Thoracic aorta (tissue), 2 donors: ENCODE measurements at regions not wholly inside any gene's neighbourhood (a gene's known extent, or its start where the extent isn't known, plus 50 kb on each side); places are given as distances from the start of the nearest gene placed in this dataset.

Experiments
- ATAC-seq: fragments of 150-250 bp; one replicate; pipeline ENCODE4 v1.8.0; 2017; ENCODE audit warnings: low read depth; ENCODE audit not compliant: insufficient number of reproducible peaks, low FRiP score
- DNase-seq: peaks from one replicate; pipeline ENCODE4 v3.0.0-alpha.2; 2020; ENCODE audit warnings: low spot score
- H3K27ac ChIP-seq, 2 donors: fragments of 200-600 bp; sonication (generic); 1 replicate in 1 of 2; 2 replicates in 1 of 2; pipeline ENCODE4 v1.5.1; 2016; ENCODE audit warnings: mild to moderate bottlenecking in 2 of 2, moderate library complexity in 2 of 2
- H3K27me3 ChIP-seq: fragments of 200-600 bp; sonication (generic); replicated peaks from 2 replicates; pipeline ENCODE4 v1.6.0; 2016; ENCODE audit warnings: mild to moderate bottlenecking; ENCODE audit not compliant: insufficient read depth
- H3K36me3 ChIP-seq: fragments of 200-600 bp; sonication (generic); one replicate; pipeline ENCODE4 v1.5.1; 2016
- H3K4me1 ChIP-seq, 2 donors: fragments of 200-600 bp; sonication (generic); 1 replicate in 1 of 2; 2 replicates in 1 of 2; pipeline versions ENCODE4 v1.5.1 to v1.6.0; 2016; ENCODE audit warnings: low read depth in 2 of 2, mild to moderate bottlenecking in 1 of 2; ENCODE audit not compliant: control insufficient read depth in 1 of 2
- H3K4me3 ChIP-seq: fragments of 200-600 bp; sonication (generic); 2 replicates; pipeline ENCODE4 v1.5.1; 2016; ENCODE audit warnings: mild to moderate bottlenecking
- H3K9me3 ChIP-seq: fragments of 200-600 bp; sonication (generic); 2 replicates; pipeline ENCODE4 v1.5.1; 2016
- TF ChIP-seq, protein P1 (sequence below): fragments of 200-600 bp; sonication (generic); IDR thresholded peaks from one replicate; pipeline ENCODE4 v1.5.1; 2019; ENCODE audit warnings: antibody characterized with exemption

- Histone ChIP-seq H3K4me3 (no peak overlapping the region), H3K27me3 (no peaks in the 10 kb centered on the region), H3K9me3 (no peaks in the 10 kb centered on the region), H3K36me3 (no peaks in the 10 kb centered on the region), H3K4me1 (no peaks in the 10 kb centered on the region), H3K27ac (no peak overlapping the region)
- TF ChIP-seq, protein P1, sequence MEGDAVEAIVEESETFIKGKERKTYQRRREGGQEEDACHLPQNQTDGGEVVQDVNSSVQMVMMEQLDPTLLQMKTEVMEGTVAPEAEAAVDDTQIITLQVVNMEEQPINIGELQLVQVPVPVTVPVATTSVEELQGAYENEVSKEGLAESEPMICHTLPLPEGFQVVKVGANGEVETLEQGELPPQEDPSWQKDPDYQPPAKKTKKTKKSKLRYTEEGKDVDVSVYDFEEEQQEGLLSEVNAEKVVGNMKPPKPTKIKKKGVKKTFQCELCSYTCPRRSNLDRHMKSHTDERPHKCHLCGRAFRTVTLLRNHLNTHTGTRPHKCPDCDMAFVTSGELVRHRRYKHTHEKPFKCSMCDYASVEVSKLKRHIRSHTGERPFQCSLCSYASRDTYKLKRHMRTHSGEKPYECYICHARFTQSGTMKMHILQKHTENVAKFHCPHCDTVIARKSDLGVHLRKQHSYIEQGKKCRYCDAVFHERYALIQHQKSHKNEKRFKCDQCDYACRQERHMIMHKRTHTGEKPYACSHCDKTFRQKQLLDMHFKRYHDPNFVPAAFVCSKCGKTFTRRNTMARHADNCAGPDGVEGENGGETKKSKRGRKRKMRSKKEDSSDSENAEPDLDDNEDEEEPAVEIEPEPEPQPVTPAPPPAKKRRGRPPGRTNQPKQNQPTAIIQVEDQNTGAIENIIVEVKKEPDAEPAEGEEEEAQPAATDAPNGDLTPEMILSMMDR: no peak
- ATAC-seq (no peak), DNase-seq (no peak)
Observed at GRCh38 chr14:40487824-40488223, 1055.6 kb upstream of the FBXO33 start.

GRCh38 chr14:40485688-40486087 lies 1053.5 kb upstream of the FBXO33 start:
- no peaks in the 10 kb centered on the region for H3K27me3 ChIP-seq
- TF ChIP-seq, protein P1: no peak
- ATAC-seq (no peak), DNase-seq (no peak)
- no peak overlapping the region for H3K27ac ChIP-seq
- no peaks in the 10 kb centered on the region for H3K9me3 ChIP-seq
- no peaks in the 10 kb centered on the region for H3K4me1 ChIP-seq
- H3K4me3 ChIP-seq: no peak overlapping the region
- H3K36me3 ChIP-seq: no peaks in the 10 kb centered on the region

- no peak overlapping the region for H3K27ac ChIP-seq
- no peaks in the 10 kb centered on the region for H3K36me3 ChIP-seq
- H3K9me3 ChIP-seq: no peaks in the 10 kb centered on the region
- H3K4me1 ChIP-seq: no peaks in the 10 kb centered on the region
- TF ChIP-seq, protein P1: no peak
- no peaks in the 10 kb centered on the region for H3K27me3 ChIP-seq
- DNase-seq (no peak), ATAC-seq (no peak)
- H3K4me3 ChIP-seq: no peak overlapping the region
Observed at GRCh38 chr14:40476005-40476404, 1043.8 kb upstream of the FBXO33 start.

GRCh38 chr14:40467969-40468368 lies 1035.7 kb upstream of the FBXO33 start:
- no peaks in the 10 kb centered on the region for H3K27me3 ChIP-seq
- no peaks in the 10 kb centered on the region for H3K9me3 ChIP-seq
- TF ChIP-seq, protein P1: no peak
- H3K4me3 ChIP-seq: no peak overlapping the region
- H3K4me1 ChIP-seq: no peaks in the 10 kb centered on the region
- ATAC-seq: no peak
- no peak for DNase-seq
- H3K36me3 ChIP-seq: no peaks in the 10 kb centered on the region
- H3K27ac ChIP-seq: no peak overlapping the region

GRCh38 chr14:40464531-40464930 lies 1032.3 kb upstream of the FBXO33 start:
- H3K4me3 ChIP-seq: no peak overlapping the region
- H3K9me3 ChIP-seq: no peaks in the 10 kb centered on the region
- no peak for DNase-seq
- TF ChIP-seq, protein P1: no peak
- H3K27ac ChIP-seq: no peak overlapping the region
- no peaks in the 10 kb centered on the region for H3K36me3 ChIP-seq
- no peak for ATAC-seq
- no peaks in the 10 kb centered on the region for H3K4me1 ChIP-seq
- no peaks in the 10 kb centered on the region for H3K27me3 ChIP-seq
